Natural killer cell (primary cell): ENCODE measurements at regions not wholly inside any gene's neighbourhood (a gene's known extent, or its start where the extent isn't known, plus 50 kb on each side); places are given as distances from the start of the nearest gene placed in this dataset.

ENCODE experiments used
- ATAC-seq, 3 donors: fragments of 150-1000 bp in 2 of 3; fragments of 200-7000 bp in 1 of 3; cut with Tn5 transposase; 1 replicate in 1 of 3; 2 replicates in 2 of 3; pipeline ENCODE4 v1.10.0; 2021; ENCODE audit warnings: mild to moderate bottlenecking in 2 of 3, moderate library complexity in 2 of 3
- DNase-seq, 2 donors: peaks; one replicate each; pipeline versions ENCODE4 v3.0.0 to v3.0.0-alpha.2; 2013 to 2021; ENCODE audit warnings: mixed read lengths in 1 of 2
- H3K27ac ChIP-seq: one replicate; pipeline ENCODE4 v1.5.1; 2013; ENCODE audit warnings: mild to moderate bottlenecking, low read length
- H3K27me3 ChIP-seq: one replicate; pipeline ENCODE4 v1.6.1; 2013; ENCODE audit warnings: low read length; ENCODE audit not compliant: control insufficient read depth, insufficient read depth
- H3K36me3 ChIP-seq: one replicate; pipeline ENCODE4 v1.6.1; 2013; ENCODE audit warnings: low read length; ENCODE audit not compliant: control insufficient read depth, insufficient read depth
- H3K4me1 ChIP-seq: one replicate; pipeline ENCODE4 v1.6.1; 2013; ENCODE audit warnings: low read length; ENCODE audit not compliant: control insufficient read depth, insufficient read depth
- H3K4me3 ChIP-seq: one replicate; pipeline ENCODE4 v1.5.1; 2013; ENCODE audit warnings: low read length
- H3K9me3 ChIP-seq: one replicate; pipeline ENCODE4 v1.6.1; 2013; ENCODE audit warnings: low read length; ENCODE audit not compliant: control insufficient read depth, insufficient read depth
- H3K27ac Mint-ChIP-seq, 2 donors: one replicate each; pipeline ENCODE4 v1.8.0; 2022; ENCODE audit warnings: mild to moderate bottlenecking in 2 of 2, mixed read lengths in 2 of 2, moderate library complexity in 1 of 2
- H3K27me3 Mint-ChIP-seq, 2 donors: one replicate each; pipeline ENCODE4 v1.8.0; 2022; ENCODE audit warnings: low read depth in 2 of 2, mixed read lengths in 2 of 2
- H3K36me3 Mint-ChIP-seq: one replicate; pipeline ENCODE4 v1.8.0; 2022; ENCODE audit warnings: mixed read lengths
- H3K4me1 Mint-ChIP-seq, 2 donors: one replicate each; pipeline ENCODE4 v1.8.0; 2022; ENCODE audit warnings: mixed read lengths in 2 of 2
- H3K4me3 Mint-ChIP-seq: one replicate; pipeline ENCODE4 v1.8.0; 2022; ENCODE audit warnings: mild to moderate bottlenecking, moderate library complexity, mixed read lengths
- H3K9me3 Mint-ChIP-seq, 2 donors: one replicate each; pipeline ENCODE4 v1.8.0; 2022; ENCODE audit warnings: mixed read lengths in 2 of 2
- WGBS: methylation state at CpG from one replicate; pipeline ENCODE4 v1.1.7; 2013; ENCODE audit warnings: missing lambda C conversion rate; ENCODE audit not compliant: insufficient coverage; 5-methylcytosine and 5-hydroxymethylcytosine counted together
- intact Hi-C: fragments of 100-400 bp; cut with micrococcal nuclease; formaldehyde crosslinking; loops from one replicate; pipeline ENCODE4 v1.14.2; 2022
- TF ChIP-seq, protein P1 (sequence below): fragments of 200-600 bp; IDR thresholded peaks from one replicate; pipeline ENCODE4 v1.8.0; 2022; ENCODE audit warnings: antibody characterized with exemption

DNA sequence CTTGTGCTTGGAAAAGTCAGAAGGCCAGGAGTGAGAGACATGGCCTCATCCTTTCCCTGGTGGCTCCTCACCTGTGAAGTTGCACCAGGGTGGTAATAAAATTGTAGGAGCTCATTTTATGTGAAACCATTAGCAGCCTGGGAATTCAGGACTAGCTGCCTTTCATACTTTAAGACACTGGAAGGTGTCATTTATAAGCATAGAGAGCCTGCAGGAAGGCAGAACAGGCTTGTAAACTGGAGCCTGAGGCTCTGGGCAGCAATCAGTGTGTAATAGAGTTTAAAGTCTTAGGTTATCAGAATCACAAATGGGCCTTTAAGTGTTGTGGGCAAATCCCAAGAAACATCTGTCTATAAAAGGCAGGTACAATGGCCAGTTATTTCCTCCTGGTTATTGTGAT is 127.2 kb downstream of the TM9SF2 start:
- Histone ChIP-seq H3K4me1 (no peaks in the 10 kb centered on the region), H3K27ac (no peak overlapping the region), H3K9me3 (peaks cover 3% of the 10 kb centered on the region), H3K27me3 (no peaks in the 10 kb centered on the region), H3K36me3 (no peaks in the 10 kb centered on the region), H3K4me3 (no peak overlapping the region)
- peaks cover 32 to 39% of the 10 kb centered on the region in 2 donors for H3K4me1 Mint-ChIP-seq
- no peaks in the 10 kb centered on the region for H3K36me3 Mint-ChIP-seq
- H3K27me3 Mint-ChIP-seq, result peaks cover 7 to 23% of the 10 kb centered on the region in 2 donors
- TF ChIP-seq, protein P1, sequence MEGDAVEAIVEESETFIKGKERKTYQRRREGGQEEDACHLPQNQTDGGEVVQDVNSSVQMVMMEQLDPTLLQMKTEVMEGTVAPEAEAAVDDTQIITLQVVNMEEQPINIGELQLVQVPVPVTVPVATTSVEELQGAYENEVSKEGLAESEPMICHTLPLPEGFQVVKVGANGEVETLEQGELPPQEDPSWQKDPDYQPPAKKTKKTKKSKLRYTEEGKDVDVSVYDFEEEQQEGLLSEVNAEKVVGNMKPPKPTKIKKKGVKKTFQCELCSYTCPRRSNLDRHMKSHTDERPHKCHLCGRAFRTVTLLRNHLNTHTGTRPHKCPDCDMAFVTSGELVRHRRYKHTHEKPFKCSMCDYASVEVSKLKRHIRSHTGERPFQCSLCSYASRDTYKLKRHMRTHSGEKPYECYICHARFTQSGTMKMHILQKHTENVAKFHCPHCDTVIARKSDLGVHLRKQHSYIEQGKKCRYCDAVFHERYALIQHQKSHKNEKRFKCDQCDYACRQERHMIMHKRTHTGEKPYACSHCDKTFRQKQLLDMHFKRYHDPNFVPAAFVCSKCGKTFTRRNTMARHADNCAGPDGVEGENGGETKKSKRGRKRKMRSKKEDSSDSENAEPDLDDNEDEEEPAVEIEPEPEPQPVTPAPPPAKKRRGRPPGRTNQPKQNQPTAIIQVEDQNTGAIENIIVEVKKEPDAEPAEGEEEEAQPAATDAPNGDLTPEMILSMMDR, result no peak
- intact Hi-C loops, result no loop called here
- no peak overlapping the region for H3K4me3 Mint-ChIP-seq
- H3K27ac Mint-ChIP-seq, result no peak overlapping the region
- no peak for DNase-seq
- ATAC-seq, result no peak
- peaks cover 0 to 4% of the 10 kb centered on the region in 2 donors for H3K9me3 Mint-ChIP-seq

- Mint-ChIP-seq H3K4me1 (peaks cover 32 to 39% of the 10 kb centered on the region in 2 donors), H3K27ac (peak overlapping the region in 1 of 2 donors; percentile 41), H3K9me3 (no peaks in the 10 kb centered on the region), H3K4me3 (peak overlapping the region; percentile 39), H3K36me3 (no peaks in the 10 kb centered on the region), H3K27me3 (peaks cover 11 to 23% of the 10 kb centered on the region in 2 donors)
- Histone ChIP-seq H3K27ac (no peak overlapping the region), H3K9me3 (no peaks in the 10 kb centered on the region), H3K4me1 (no peaks in the 10 kb centered on the region), H3K4me3 (no peak overlapping the region), H3K36me3 (no peaks in the 10 kb centered on the region), H3K27me3 (no peaks in the 10 kb centered on the region)
- no peak for DNase-seq
- TF ChIP-seq, protein P1, result no peak
- peak; percentile 40 to 62 (median 60) for ATAC-seq
- intact Hi-C loops, result no loop called here
- 72% methylated on average over 7 of the region's 8 CpGs for WGBS
Measured at GRCh38 chr13:99626461-99627082, 125.3 kb downstream of the TM9SF2 start.

- Mint-ChIP-seq H3K27me3 (peaks cover 14 to 23% of the 10 kb centered on the region in 2 donors), H3K27ac (no peak overlapping the region), H3K36me3 (no peaks in the 10 kb centered on the region), H3K4me1 (peaks cover 32 to 39% of the 10 kb centered on the region in 2 donors), H3K4me3 (no peak overlapping the region), H3K9me3 (no peaks in the 10 kb centered on the region)
- no peaks in the 10 kb centered on the region for H3K27me3 ChIP-seq
- DNase-seq, result no peak
- no peaks in the 10 kb centered on the region for H3K4me1 ChIP-seq
- WGBS, result 90% methylated on average over 12 of the region's 12 CpGs
- H3K4me3 ChIP-seq, result no peak overlapping the region
- ATAC-seq, result no peak
- TF ChIP-seq, protein P1, result no peak
- H3K36me3 ChIP-seq, result no peaks in the 10 kb centered on the region
- H3K27ac ChIP-seq, result no peak overlapping the region
- H3K9me3 ChIP-seq, result no peaks in the 10 kb centered on the region
- intact Hi-C loops, result no loop called here
Measured at GRCh38 chr13:99624936-99625540, 123.8 kb downstream of the TM9SF2 start.

DNA sequence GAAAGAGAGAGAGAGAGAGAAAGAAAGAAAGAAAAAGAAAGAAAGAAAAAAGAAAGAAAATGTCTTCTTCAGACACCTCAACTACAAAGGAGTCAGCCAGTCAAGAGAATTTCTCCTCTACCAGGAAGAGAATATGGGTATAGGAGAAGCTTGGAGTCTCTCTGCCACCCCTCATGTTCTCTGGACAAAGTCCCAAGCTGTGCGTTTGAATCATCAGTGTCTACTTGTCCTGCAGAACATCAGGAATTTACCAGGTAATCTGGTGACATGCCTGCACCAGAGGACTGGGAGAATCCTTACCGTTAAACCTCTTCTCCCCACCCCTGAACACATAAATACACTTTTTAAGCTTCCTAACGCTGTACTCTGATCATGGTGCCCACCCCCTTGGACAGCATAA is 119.5 kb downstream of the TM9SF2 start:
- intact Hi-C loops, result no loop called here
- H3K27ac ChIP-seq, result no peak overlapping the region
- 95% methylated on average over 3 of the region's 3 CpGs for WGBS
- H3K4me1 Mint-ChIP-seq, result peaks cover 15 to 22% of the 10 kb centered on the region in 2 donors
- no peak overlapping the region for H3K27ac Mint-ChIP-seq
- H3K36me3 ChIP-seq, result no peaks in the 10 kb centered on the region
- no peak overlapping the region for H3K4me3 Mint-ChIP-seq
- no peaks in the 10 kb centered on the region for H3K9me3 Mint-ChIP-seq
- no peak overlapping the region for H3K4me3 ChIP-seq
- no peaks in the 10 kb centered on the region for H3K4me1 ChIP-seq
- ATAC-seq (no peak), DNase-seq (no peak)
- H3K27me3 ChIP-seq, result no peaks in the 10 kb centered on the region
- peaks cover 16 to 18% of the 10 kb centered on the region in 2 donors for H3K27me3 Mint-ChIP-seq
- TF ChIP-seq, protein P1, result no peak
- no peaks in the 10 kb centered on the region for H3K9me3 ChIP-seq
- H3K36me3 Mint-ChIP-seq, result no peaks in the 10 kb centered on the region
